Natural killer cell (primary cell): ENCODE measurements at regions not wholly inside any gene's neighbourhood (a gene's known extent, or its start where the extent isn't known, plus 50 kb on each side); places are given as distances from the start of the nearest gene placed in this dataset.

ENCODE experiments used
- ATAC-seq, 3 donors: fragments of 150-1000 bp in 2 of 3; fragments of 200-7000 bp in 1 of 3; cut with Tn5 transposase; 1 replicate in 1 of 3; 2 replicates in 2 of 3; pipeline ENCODE4 v1.10.0; 2021; ENCODE audit warnings: mild to moderate bottlenecking in 2 of 3, moderate library complexity in 2 of 3
- DNase-seq, 2 donors: peaks; one replicate each; pipeline versions ENCODE4 v3.0.0 to v3.0.0-alpha.2; 2013 to 2021; ENCODE audit warnings: mixed read lengths in 1 of 2
- H3K27ac ChIP-seq: one replicate; pipeline ENCODE4 v1.5.1; 2013; ENCODE audit warnings: mild to moderate bottlenecking, low read length
- H3K27me3 ChIP-seq: one replicate; pipeline ENCODE4 v1.6.1; 2013; ENCODE audit warnings: low read length; ENCODE audit not compliant: control insufficient read depth, insufficient read depth
- H3K36me3 ChIP-seq: one replicate; pipeline ENCODE4 v1.6.1; 2013; ENCODE audit warnings: low read length; ENCODE audit not compliant: control insufficient read depth, insufficient read depth
- H3K4me1 ChIP-seq: one replicate; pipeline ENCODE4 v1.6.1; 2013; ENCODE audit warnings: low read length; ENCODE audit not compliant: control insufficient read depth, insufficient read depth
- H3K4me3 ChIP-seq: one replicate; pipeline ENCODE4 v1.5.1; 2013; ENCODE audit warnings: low read length
- H3K9me3 ChIP-seq: one replicate; pipeline ENCODE4 v1.6.1; 2013; ENCODE audit warnings: low read length; ENCODE audit not compliant: control insufficient read depth, insufficient read depth
- H3K27ac Mint-ChIP-seq, 2 donors: one replicate each; pipeline ENCODE4 v1.8.0; 2022; ENCODE audit warnings: mild to moderate bottlenecking in 2 of 2, mixed read lengths in 2 of 2, moderate library complexity in 1 of 2
- H3K27me3 Mint-ChIP-seq, 2 donors: one replicate each; pipeline ENCODE4 v1.8.0; 2022; ENCODE audit warnings: low read depth in 2 of 2, mixed read lengths in 2 of 2
- H3K36me3 Mint-ChIP-seq: one replicate; pipeline ENCODE4 v1.8.0; 2022; ENCODE audit warnings: mixed read lengths
- H3K4me1 Mint-ChIP-seq, 2 donors: one replicate each; pipeline ENCODE4 v1.8.0; 2022; ENCODE audit warnings: mixed read lengths in 2 of 2
- H3K4me3 Mint-ChIP-seq: one replicate; pipeline ENCODE4 v1.8.0; 2022; ENCODE audit warnings: mild to moderate bottlenecking, moderate library complexity, mixed read lengths
- H3K9me3 Mint-ChIP-seq, 2 donors: one replicate each; pipeline ENCODE4 v1.8.0; 2022; ENCODE audit warnings: mixed read lengths in 2 of 2
- WGBS: methylation state at CpG from one replicate; pipeline ENCODE4 v1.1.7; 2013; ENCODE audit warnings: missing lambda C conversion rate; ENCODE audit not compliant: insufficient coverage; 5-methylcytosine and 5-hydroxymethylcytosine counted together
- intact Hi-C: fragments of 100-400 bp; cut with micrococcal nuclease; formaldehyde crosslinking; loops from one replicate; pipeline ENCODE4 v1.14.2; 2022
- TF ChIP-seq, protein P1 (sequence below): fragments of 200-600 bp; IDR thresholded peaks from one replicate; pipeline ENCODE4 v1.8.0; 2022; ENCODE audit warnings: antibody characterized with exemption

DNA sequence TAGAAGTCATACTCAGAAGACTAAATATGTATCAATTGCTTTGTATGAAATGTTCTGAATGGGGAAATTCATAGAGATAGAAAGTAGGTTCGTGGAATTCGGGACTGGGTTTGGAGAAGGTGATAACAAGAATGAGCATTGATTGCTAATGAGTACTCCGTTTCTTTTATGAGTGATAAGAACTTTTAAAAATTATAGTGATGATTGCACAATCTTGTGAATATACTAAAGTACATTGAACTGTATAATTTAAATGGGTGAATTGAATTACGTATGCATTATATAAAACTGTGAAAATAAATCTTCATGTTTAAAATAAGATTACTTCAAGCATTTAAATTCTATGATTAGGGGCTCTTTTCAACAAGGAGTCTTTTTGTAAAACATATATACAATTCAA lies 425.6 kb upstream of the NCAM2 start:
- Mint-ChIP-seq H3K4me1 (no peaks in the 10 kb centered on the region), H3K9me3 (peaks cover 10 to 11% of the 10 kb centered on the region in 2 donors), H3K36me3 (no peaks in the 10 kb centered on the region), H3K4me3 (no peak overlapping the region), H3K27ac (no peak overlapping the region), H3K27me3 (no peaks in the 10 kb centered on the region)
- TF ChIP-seq, protein P1, sequence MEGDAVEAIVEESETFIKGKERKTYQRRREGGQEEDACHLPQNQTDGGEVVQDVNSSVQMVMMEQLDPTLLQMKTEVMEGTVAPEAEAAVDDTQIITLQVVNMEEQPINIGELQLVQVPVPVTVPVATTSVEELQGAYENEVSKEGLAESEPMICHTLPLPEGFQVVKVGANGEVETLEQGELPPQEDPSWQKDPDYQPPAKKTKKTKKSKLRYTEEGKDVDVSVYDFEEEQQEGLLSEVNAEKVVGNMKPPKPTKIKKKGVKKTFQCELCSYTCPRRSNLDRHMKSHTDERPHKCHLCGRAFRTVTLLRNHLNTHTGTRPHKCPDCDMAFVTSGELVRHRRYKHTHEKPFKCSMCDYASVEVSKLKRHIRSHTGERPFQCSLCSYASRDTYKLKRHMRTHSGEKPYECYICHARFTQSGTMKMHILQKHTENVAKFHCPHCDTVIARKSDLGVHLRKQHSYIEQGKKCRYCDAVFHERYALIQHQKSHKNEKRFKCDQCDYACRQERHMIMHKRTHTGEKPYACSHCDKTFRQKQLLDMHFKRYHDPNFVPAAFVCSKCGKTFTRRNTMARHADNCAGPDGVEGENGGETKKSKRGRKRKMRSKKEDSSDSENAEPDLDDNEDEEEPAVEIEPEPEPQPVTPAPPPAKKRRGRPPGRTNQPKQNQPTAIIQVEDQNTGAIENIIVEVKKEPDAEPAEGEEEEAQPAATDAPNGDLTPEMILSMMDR = no peak
- no peak overlapping the region for H3K4me3 ChIP-seq
- intact Hi-C loops = no loop called here
- H3K9me3 ChIP-seq = no peaks in the 10 kb centered on the region
- ATAC-seq (no peak), DNase-seq (no peak)
- WGBS = 80% methylated on average over 3 of the region's 4 CpGs
- H3K4me1 ChIP-seq = no peaks in the 10 kb centered on the region
- no peak overlapping the region for H3K27ac ChIP-seq
- H3K36me3 ChIP-seq = no peaks in the 10 kb centered on the region
- no peaks in the 10 kb centered on the region for H3K27me3 ChIP-seq

- Mint-ChIP-seq H3K4me3 (no peak overlapping the region), H3K27ac (no peak overlapping the region), H3K4me1 (no peaks in the 10 kb centered on the region), H3K27me3 (no peaks in the 10 kb centered on the region), H3K36me3 (no peaks in the 10 kb centered on the region), H3K9me3 (peaks cover 5 to 10% of the 10 kb centered on the region in 2 donors)
- H3K4me1 ChIP-seq = no peaks in the 10 kb centered on the region
- no peak for DNase-seq
- intact Hi-C loops = no loop called here
- H3K27ac ChIP-seq = no peak overlapping the region
- H3K9me3 ChIP-seq = no peaks in the 10 kb centered on the region
- ATAC-seq = no peak
- no peaks in the 10 kb centered on the region for H3K36me3 ChIP-seq
- no peaks in the 10 kb centered on the region for H3K27me3 ChIP-seq
- H3K4me3 ChIP-seq = no peak overlapping the region
- WGBS = 83% methylated on average over 1 of the region's 1 CpG
- TF ChIP-seq, protein P1 = no peak
Observed at GRCh38 chr21:20581361-20581760, 416.8 kb upstream of the NCAM2 start.

GRCh38 chr21:20591284-20591683 lies 406.9 kb upstream of the NCAM2 start:
- Mint-ChIP-seq H3K27ac (no peak overlapping the region), H3K9me3 (peaks cover 8 to 16% of the 10 kb centered on the region in 2 donors), H3K36me3 (no peaks in the 10 kb centered on the region), H3K4me1 (no peaks in the 10 kb centered on the region), H3K4me3 (no peak overlapping the region), H3K27me3 (no peaks in the 10 kb centered on the region)
- TF ChIP-seq, protein P1 = no peak
- DNase-seq (no peak), ATAC-seq (no peak)
- H3K9me3 ChIP-seq = no peaks in the 10 kb centered on the region
- no CpG with 5 or more reads among the region's 1 CpG for WGBS
- intact Hi-C loops = no loop called here
- no peaks in the 10 kb centered on the region for H3K36me3 ChIP-seq
- H3K27ac ChIP-seq = no peak overlapping the region
- H3K4me1 ChIP-seq = no peaks in the 10 kb centered on the region
- no peak overlapping the region for H3K4me3 ChIP-seq
- H3K27me3 ChIP-seq = no peaks in the 10 kb centered on the region

DNA sequence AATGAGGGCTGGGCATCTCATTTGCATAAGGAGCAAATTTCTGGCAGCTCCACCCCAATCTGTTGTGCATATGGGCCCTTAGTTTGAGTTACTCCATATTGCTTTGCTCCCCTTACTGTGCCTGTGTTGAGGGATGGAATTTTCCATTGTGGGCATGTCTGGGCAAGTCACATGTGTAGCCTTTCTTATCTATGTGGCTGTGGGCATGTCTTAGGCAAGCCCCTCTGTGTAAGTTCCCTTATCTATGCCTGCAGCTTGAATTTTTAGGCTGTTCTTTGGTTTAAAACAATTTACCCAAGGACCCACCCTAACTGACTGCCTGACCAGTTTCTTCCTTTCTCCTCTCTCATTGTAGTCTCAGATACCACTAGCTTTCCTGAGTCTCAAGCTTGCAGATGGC lies 405.7 kb upstream of the NCAM2 start:
- intact Hi-C loops = no loop called here
- no peaks in the 10 kb centered on the region for H3K4me1 Mint-ChIP-seq
- H3K9me3 Mint-ChIP-seq = peaks cover 8 to 16% of the 10 kb centered on the region in 2 donors
- H3K4me3 Mint-ChIP-seq = no peak overlapping the region
- H3K4me1 ChIP-seq = no peaks in the 10 kb centered on the region
- H3K9me3 ChIP-seq = no peaks in the 10 kb centered on the region
- no peak overlapping the region for H3K27ac ChIP-seq
- no peak overlapping the region for H3K27ac Mint-ChIP-seq
- TF ChIP-seq, protein P1 = no peak
- H3K36me3 Mint-ChIP-seq = no peaks in the 10 kb centered on the region
- no peaks in the 10 kb centered on the region for H3K27me3 ChIP-seq
- ATAC-seq (no peak), DNase-seq (no peak)
- no peaks in the 10 kb centered on the region for H3K36me3 ChIP-seq
- H3K4me3 ChIP-seq = no peak overlapping the region
- H3K27me3 Mint-ChIP-seq = no peaks in the 10 kb centered on the region
